Loucy (cell line): ENCODE measurements at regions not wholly inside any gene's neighbourhood (a gene's known extent, or its start where the extent isn't known, plus 50 kb on each side); places are given as distances from the start of the nearest gene placed in this dataset.

Source experiments
- H2AFZ ChIP-seq: fragments of 200-600 bp; sonication (generic); 2 replicates; pipeline ENCODE4 v1.6.0; 2016; ENCODE audit warnings: antibody characterized with exemption, mild to moderate bottlenecking, low read length, moderate library complexity
- H3F3A ChIP-seq: fragments of 200-600 bp; 2 replicates; pipeline ENCODE4 v1.6.0; 2016; ENCODE audit warnings: antibody characterized with exemption, low read depth, mild to moderate bottlenecking
- H3K27me3 ChIP-seq: fragments of 200-600 bp; sonication (generic); 2 replicates; pipeline ENCODE4 v1.6.1; 2014; ENCODE audit warnings: low read length, mild to moderate bottlenecking; ENCODE audit not compliant: insufficient read depth, poor library complexity, severe bottlenecking
- H3K36me3 ChIP-seq: fragments of 200-600 bp; sonication (generic); 2 replicates; pipeline ENCODE4 v1.6.1; 2016; ENCODE audit warnings: low read length; ENCODE audit not compliant: insufficient read depth
- H3K4me1 ChIP-seq: fragments of 200-600 bp; sonication (generic); 2 replicates; pipeline ENCODE4 v1.5.1; 2014; ENCODE audit warnings: low read length, mild to moderate bottlenecking; ENCODE audit not compliant: insufficient read depth, poor library complexity, severe bottlenecking
- H3K4me2 ChIP-seq: fragments of 200-600 bp; sonication (generic); 2 replicates; pipeline ENCODE4 v1.6.0; 2014; ENCODE audit warnings: antibody characterized with exemption, low read length, low read depth, mild to moderate bottlenecking; ENCODE audit not compliant: poor library complexity, severe bottlenecking
- H3K4me3 ChIP-seq: fragments of 200-600 bp; sonication (generic); 2 replicates; pipeline ENCODE4 v1.5.1; 2014; ENCODE audit warnings: low read length, mild to moderate bottlenecking, mixed read lengths; ENCODE audit not compliant: poor library complexity, severe bottlenecking
- H3K79me2 ChIP-seq: fragments of 200-600 bp; sonication (generic); 2 replicates; pipeline ENCODE4 v1.6.1; 2014; ENCODE audit warnings: low read length; ENCODE audit not compliant: insufficient read depth
- H3K9ac ChIP-seq: fragments of 200-600 bp; sonication (generic); 2 replicates; pipeline ENCODE4 v1.6.0; 2014; ENCODE audit warnings: mild to moderate bottlenecking, low read depth, low read length, moderate library complexity; ENCODE audit not compliant: poor library complexity, severe bottlenecking
- H3K9me2 ChIP-seq: fragments of 200-600 bp; sonication (generic); replicated peaks from 2 replicates; pipeline ENCODE4 v1.6.1; 2016; ENCODE audit warnings: low read depth, low read length, mixed read lengths
- H3K9me3 ChIP-seq: fragments of 200-600 bp; sonication (generic); 2 replicates; pipeline ENCODE4 v1.6.1; 2014; ENCODE audit warnings: mild to moderate bottlenecking, antibody characterized with exemption, low read length, low read depth; ENCODE audit not compliant: insufficient read depth
- H4K20me1 ChIP-seq: fragments of 200-600 bp; sonication (generic); 2 replicates; pipeline ENCODE4 v1.6.0; 2014; ENCODE audit warnings: antibody characterized with exemption, low read length, mild to moderate bottlenecking; ENCODE audit not compliant: insufficient read depth, poor library complexity, severe bottlenecking
- EZH2phosphoT487 ChIP-seq: fragments of 200-600 bp; IDR thresholded peaks from 2 replicates; pipeline ENCODE4 v1.6.1; 2018; ENCODE audit warnings: antibody characterized with exemption, mild to moderate bottlenecking, moderate library complexity, borderline replicate concordance
- TF ChIP-seq, protein P1 (sequence below): fragments of 200-600 bp; sonication (generic); conservative IDR thresholded peaks from 2 replicates; pipeline ENCODE4 v1.5.1; 2014; ENCODE audit warnings: mild to moderate bottlenecking, antibody characterized with exemption, low read length

DNA sequence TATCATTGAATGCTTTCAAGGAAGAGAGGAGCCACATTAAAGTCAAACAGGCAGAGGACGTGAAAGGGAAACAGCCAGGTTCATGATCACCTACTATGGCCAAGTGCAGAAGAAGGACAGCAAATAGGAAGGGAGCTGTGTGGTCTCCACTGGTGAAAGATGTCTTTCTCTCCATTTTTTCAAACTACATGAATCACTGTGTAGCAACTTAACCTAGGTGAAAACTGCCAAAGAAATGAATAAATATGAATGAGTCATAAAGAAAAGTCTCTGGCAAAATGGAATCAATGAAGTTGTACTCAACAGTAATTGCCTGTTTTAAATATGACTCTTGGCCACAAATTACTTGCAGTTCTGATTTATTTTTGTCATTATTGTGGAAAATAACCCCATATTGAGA, 452.6 kb upstream of the PKDCC start:
- Histone ChIP-seq H3F3A (no peaks in the 10 kb centered on the region), H3K4me1 (no peaks in the 10 kb centered on the region), H3K9me2 (no peaks in the 10 kb centered on the region), H4K20me1 (no peaks in the 10 kb centered on the region), H3K27me3 (no peaks in the 10 kb centered on the region), H2AFZ (no peak overlapping the region), H3K4me3 (no peak overlapping the region), H3K79me2 (no peaks in the 10 kb centered on the region), H3K9ac (no peak overlapping the region), H3K9me3 (no peaks in the 10 kb centered on the region), H3K4me2 (no peak overlapping the region), H3K36me3 (no peaks in the 10 kb centered on the region)
- no peak for TF ChIP-seq EZH2phosphoT487
- TF ChIP-seq, protein P1, sequence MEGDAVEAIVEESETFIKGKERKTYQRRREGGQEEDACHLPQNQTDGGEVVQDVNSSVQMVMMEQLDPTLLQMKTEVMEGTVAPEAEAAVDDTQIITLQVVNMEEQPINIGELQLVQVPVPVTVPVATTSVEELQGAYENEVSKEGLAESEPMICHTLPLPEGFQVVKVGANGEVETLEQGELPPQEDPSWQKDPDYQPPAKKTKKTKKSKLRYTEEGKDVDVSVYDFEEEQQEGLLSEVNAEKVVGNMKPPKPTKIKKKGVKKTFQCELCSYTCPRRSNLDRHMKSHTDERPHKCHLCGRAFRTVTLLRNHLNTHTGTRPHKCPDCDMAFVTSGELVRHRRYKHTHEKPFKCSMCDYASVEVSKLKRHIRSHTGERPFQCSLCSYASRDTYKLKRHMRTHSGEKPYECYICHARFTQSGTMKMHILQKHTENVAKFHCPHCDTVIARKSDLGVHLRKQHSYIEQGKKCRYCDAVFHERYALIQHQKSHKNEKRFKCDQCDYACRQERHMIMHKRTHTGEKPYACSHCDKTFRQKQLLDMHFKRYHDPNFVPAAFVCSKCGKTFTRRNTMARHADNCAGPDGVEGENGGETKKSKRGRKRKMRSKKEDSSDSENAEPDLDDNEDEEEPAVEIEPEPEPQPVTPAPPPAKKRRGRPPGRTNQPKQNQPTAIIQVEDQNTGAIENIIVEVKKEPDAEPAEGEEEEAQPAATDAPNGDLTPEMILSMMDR = no peak

GRCh38 chr2:41597680-41598079, 450.1 kb upstream of the PKDCC start:
- no peak overlapping the region for H3K4me2 ChIP-seq
- no peaks in the 10 kb centered on the region for H3F3A ChIP-seq
- H3K9ac ChIP-seq = no peak overlapping the region
- no peaks in the 10 kb centered on the region for H4K20me1 ChIP-seq
- no peaks in the 10 kb centered on the region for H3K4me1 ChIP-seq
- H3K4me3 ChIP-seq = no peak overlapping the region
- no peaks in the 10 kb centered on the region for H3K9me2 ChIP-seq
- H3K9me3 ChIP-seq = no peaks in the 10 kb centered on the region
- no peaks in the 10 kb centered on the region for H3K27me3 ChIP-seq
- no peak for TF ChIP-seq EZH2phosphoT487
- TF ChIP-seq, protein P1 = no peak
- H2AFZ ChIP-seq = no peak overlapping the region
- H3K79me2 ChIP-seq = no peaks in the 10 kb centered on the region
- no peaks in the 10 kb centered on the region for H3K36me3 ChIP-seq

- no peak overlapping the region for H2AFZ ChIP-seq
- TF ChIP-seq, protein P1 = no peak
- no peak for TF ChIP-seq EZH2phosphoT487
- no peaks in the 10 kb centered on the region for H3K9me3 ChIP-seq
- no peaks in the 10 kb centered on the region for H4K20me1 ChIP-seq
- H3K9ac ChIP-seq = no peak overlapping the region
- no peaks in the 10 kb centered on the region for H3F3A ChIP-seq
- no peaks in the 10 kb centered on the region for H3K79me2 ChIP-seq
- H3K4me3 ChIP-seq = no peak overlapping the region
- H3K9me2 ChIP-seq = no peaks in the 10 kb centered on the region
- H3K4me2 ChIP-seq = no peak overlapping the region
- H3K27me3 ChIP-seq = no peaks in the 10 kb centered on the region
- H3K4me1 ChIP-seq = no peaks in the 10 kb centered on the region
- no peaks in the 10 kb centered on the region for H3K36me3 ChIP-seq
These were observed 449.5 kb upstream of the PKDCC start for GRCh38 chr2:41598161-41598894.
